Effector memory CD4-positive, alpha-beta T cell (primary cell): ENCODE measurements at regions not wholly inside any gene's neighbourhood (a gene's known extent, or its start where the extent isn't known, plus 50 kb on each side); places are given as distances from the start of the nearest gene placed in this dataset.
"Not testable (repeated sequence)": the region's sequence is repeated elsewhere in the genome, so short reads cannot be mapped to it uniquely, and the experiment has no call there.

Experiments used
- DNase-seq, 3 donors: peaks; one replicate each; pipeline ENCODE4 v3.0.0-alpha.2; 2020
- H3K27ac ChIP-seq: 2 replicates; pipeline ENCODE4 v1.7.0; 2013; ENCODE audit warnings: mild to moderate bottlenecking, low read length, moderate library complexity; ENCODE audit not compliant: insufficient read depth, poor library complexity, severe bottlenecking
- H3K27me3 ChIP-seq: replicated peaks from 2 replicates; pipeline ENCODE4 v1.7.0; 2013; ENCODE audit warnings: mild to moderate bottlenecking, low read length; ENCODE audit not compliant: insufficient read depth, control insufficient read depth, poor library complexity, severe bottlenecking
- H3K36me3 ChIP-seq: 2 replicates; pipeline ENCODE4 v1.7.0; 2013; ENCODE audit warnings: mild to moderate bottlenecking, low read length, moderate library complexity; ENCODE audit not compliant: control insufficient read depth, insufficient read depth
- H3K4me1 ChIP-seq: 2 replicates; pipeline ENCODE4 v1.7.0; 2013; ENCODE audit warnings: low read length, mild to moderate bottlenecking; ENCODE audit not compliant: control insufficient read depth, insufficient read depth, poor library complexity, severe bottlenecking
- H3K4me3 ChIP-seq: 2 replicates; pipeline ENCODE4 v1.7.0; 2013; ENCODE audit warnings: low read length, low read depth, mild to moderate bottlenecking; ENCODE audit not compliant: insufficient read depth, poor library complexity, severe bottlenecking
- H3K9me3 ChIP-seq: 2 replicates; pipeline ENCODE4 v1.7.0; 2013; ENCODE audit warnings: mild to moderate bottlenecking, low read length, moderate library complexity; ENCODE audit not compliant: control insufficient read depth

DNA sequence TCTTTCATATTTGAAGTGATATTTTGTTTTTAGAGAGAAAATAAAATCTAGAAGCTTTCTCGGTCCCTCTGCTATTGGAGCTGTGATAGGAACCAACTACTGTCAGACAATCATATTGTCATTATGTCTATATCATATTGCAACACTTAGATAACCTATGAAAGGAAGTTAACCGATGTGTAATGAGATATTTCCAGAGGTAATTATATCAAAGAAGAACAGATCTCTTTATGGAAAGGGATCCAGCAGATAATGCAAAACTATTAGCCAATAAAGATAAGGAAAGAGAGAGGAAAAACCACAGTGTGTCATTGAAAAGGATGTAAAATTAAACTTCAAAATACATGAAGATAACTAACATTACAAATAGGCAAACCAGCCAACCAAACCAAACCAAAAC, 529.1 kb upstream of the CCDC54 start:
- Histone ChIP-seq H3K4me3 (no peak overlapping the region), H3K4me1 (no peaks in the 10 kb centered on the region)

DNA sequence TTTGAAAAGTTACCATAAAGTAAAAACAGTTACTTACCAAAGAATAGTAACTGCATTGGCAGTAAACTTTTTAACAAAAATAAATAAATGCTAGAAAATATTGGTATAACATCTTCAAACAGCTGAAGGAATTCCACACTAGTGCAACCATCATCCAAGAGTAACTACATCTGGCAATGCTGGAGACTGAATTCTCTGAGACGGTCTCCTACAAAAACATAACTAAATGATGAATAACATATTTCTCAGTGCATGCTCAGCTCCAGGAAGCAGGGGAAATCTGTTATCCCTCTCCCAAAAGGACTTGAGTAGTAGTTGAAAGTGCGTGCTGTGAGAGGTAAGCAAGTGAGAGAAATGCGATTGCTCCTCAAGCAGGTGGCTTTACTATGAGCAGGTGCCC, 526.8 kb upstream of the CCDC54 start:
- H3K27me3 ChIP-seq = no peaks in the 10 kb centered on the region
- DNase-seq = no peak
- no peak overlapping the region for H3K4me3 ChIP-seq
- no peaks in the 10 kb centered on the region for H3K9me3 ChIP-seq
- no peaks in the 10 kb centered on the region for H3K4me1 ChIP-seq
- no peak overlapping the region for H3K27ac ChIP-seq
- no peaks in the 10 kb centered on the region for H3K36me3 ChIP-seq

More for the DNA sequence above, 529.1 kb upstream of the CCDC54 start:
- H3K36me3 ChIP-seq = no peaks in the 10 kb centered on the region
- no peaks in the 10 kb centered on the region for H3K9me3 ChIP-seq
- H3K27me3 ChIP-seq = no peaks in the 10 kb centered on the region
- DNase-seq = no peak
- no peak overlapping the region for H3K27ac ChIP-seq

DNA sequence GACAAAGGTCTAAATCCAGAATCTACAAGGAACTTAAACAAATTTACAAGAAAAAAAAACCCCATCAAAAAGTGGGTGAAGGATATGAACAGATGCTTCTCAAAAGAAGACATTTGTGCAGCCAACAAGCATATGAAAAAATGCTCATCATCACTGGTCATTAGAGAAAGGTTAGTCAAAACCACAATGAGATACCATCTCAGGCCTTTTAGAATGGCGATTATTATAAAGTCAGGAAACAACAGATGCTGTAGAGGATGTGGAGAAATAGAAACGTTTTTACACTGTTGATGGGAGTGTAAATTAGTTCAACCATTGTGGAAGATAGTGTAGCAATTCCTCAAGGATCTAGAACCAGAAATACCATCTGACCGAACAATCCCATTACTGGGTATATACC, 518.9 kb upstream of the CCDC54 start:
- H3K27ac ChIP-seq, H3K4me3 ChIP-seq, H3K9me3 ChIP-seq, DNase-seq, H3K27me3 ChIP-seq, H3K36me3 ChIP-seq, H3K4me1 ChIP-seq: not testable (repeated sequence)

DNA sequence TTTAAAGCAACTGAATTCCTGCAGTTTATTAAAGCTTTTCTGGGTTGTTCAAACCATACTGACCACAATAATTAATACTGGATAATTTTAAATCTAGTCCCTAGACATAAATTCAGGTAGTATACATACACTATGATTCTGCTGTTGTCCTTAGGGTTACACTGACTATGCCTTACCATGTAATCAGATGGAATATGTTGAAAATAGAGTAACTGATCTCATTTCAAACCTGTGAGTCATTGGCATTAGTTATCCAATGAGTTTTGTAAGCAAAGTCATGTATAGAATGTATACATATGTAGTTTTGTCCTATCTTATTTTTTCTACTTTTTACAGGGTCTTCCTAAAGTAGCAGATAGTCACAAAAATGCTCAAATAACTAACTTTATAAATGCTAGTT, 517.1 kb upstream of the CCDC54 start:
- no peaks in the 10 kb centered on the region for H3K4me1 ChIP-seq
- H3K27me3 ChIP-seq = no peaks in the 10 kb centered on the region
- H3K27ac ChIP-seq = no peak overlapping the region
- no peak overlapping the region for H3K4me3 ChIP-seq
- no peaks in the 10 kb centered on the region for H3K36me3 ChIP-seq
- H3K9me3 ChIP-seq = no peaks in the 10 kb centered on the region
- no peak for DNase-seq

DNA sequence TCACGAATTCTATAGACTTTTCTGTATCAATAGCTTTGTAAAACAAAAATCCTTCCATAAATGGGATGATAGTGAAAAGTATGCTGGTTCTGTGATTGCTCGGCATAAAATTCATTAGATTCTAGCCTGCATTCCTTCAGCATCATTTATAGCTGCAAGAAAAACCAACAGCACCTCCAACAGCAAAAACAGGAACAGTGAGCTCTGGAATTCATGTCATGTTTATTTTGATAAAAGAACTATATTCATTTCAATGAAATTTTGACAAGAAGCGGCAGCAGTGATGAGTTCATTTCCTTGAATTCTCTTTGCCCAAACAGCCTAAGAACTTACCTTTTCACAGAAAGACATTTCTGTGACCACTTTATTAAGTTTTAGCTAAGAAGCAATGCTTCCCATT, 515.2 kb upstream of the CCDC54 start:
- no peak overlapping the region for H3K4me3 ChIP-seq
- no peaks in the 10 kb centered on the region for H3K4me1 ChIP-seq
- H3K27ac ChIP-seq = no peak overlapping the region
- H3K36me3 ChIP-seq = no peaks in the 10 kb centered on the region
- no peak for DNase-seq
- no peaks in the 10 kb centered on the region for H3K9me3 ChIP-seq
- H3K27me3 ChIP-seq = no peaks in the 10 kb centered on the region

DNA sequence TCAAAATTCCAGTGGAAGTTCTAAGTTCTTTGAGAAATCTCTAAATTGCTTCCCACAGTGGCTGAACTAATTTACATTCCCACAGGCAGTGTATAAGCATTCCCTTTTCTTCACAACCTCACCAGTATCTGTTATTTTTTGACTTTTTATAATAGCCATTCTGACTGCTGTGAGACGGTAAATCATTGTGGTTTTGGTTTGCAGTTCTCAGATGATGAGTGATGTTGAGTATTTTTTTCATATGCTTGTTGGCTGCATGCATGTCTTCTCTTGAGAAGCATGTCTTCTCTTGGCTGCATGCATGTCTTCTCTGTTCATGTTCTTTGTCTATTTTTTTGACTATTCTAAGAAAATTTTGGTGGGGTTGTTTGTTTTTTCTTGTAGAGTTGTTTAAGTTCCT, 499.6 kb upstream of the CCDC54 start:
- Histone ChIP-seq H3K4me3 (no peak overlapping the region), H3K36me3 (no peaks in the 10 kb centered on the region)

DNA sequence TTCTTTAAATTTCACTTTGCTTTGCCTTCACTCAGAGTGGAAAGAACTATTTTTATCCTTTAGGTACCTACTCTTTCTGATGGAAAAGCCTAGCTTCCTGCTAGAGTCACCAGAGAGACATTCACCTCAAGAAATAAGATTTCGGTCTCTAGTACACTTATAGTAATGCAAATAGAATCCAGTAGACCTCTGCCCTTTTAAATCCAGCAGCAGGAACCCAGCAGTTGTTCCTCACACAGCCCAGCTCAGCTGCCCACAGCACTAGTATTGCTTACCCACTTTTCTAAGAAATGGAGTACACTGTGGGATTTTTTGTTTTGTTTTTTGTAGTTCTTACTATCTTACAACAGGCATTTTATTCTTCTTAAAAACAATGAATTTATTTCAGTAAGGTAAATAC, 497.0 kb upstream of the CCDC54 start:
- no peaks in the 10 kb centered on the region for H3K36me3 ChIP-seq
- H3K27me3 ChIP-seq = no peaks in the 10 kb centered on the region
- no peak overlapping the region for H3K27ac ChIP-seq
- no peak for DNase-seq
- H3K4me3 ChIP-seq = no peak overlapping the region
- H3K4me1 ChIP-seq = no peaks in the 10 kb centered on the region
- H3K9me3 ChIP-seq = no peaks in the 10 kb centered on the region

More for the DNA sequence above, 499.6 kb upstream of the CCDC54 start:
- Histone ChIP-seq H3K4me1 (no peaks in the 10 kb centered on the region), H3K9me3 (no peaks in the 10 kb centered on the region), H3K27me3 (no peaks in the 10 kb centered on the region), H3K27ac (no peak overlapping the region)
- DNase-seq = no peak

DNA sequence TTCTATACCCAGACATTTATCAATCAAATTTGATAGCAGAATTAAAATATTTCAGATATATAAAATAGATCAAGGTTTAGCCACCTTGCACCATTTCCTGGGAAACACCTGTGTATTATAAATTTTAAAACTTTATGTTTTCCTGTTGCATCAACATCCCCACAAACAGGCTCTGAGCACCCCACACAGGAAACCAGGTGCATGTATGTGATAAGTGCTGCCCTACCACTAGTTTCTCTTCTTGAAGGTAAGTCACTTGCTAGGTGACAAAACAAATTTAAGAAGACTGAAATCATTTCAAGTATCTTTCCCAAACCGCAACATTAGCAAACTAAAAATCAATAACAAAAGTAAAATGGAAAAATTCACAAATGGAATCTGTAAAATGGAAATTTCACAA, 496.1 kb upstream of the CCDC54 start:
- Histone ChIP-seq H3K4me3 (no peak overlapping the region), H3K36me3 (no peaks in the 10 kb centered on the region)

DNA sequence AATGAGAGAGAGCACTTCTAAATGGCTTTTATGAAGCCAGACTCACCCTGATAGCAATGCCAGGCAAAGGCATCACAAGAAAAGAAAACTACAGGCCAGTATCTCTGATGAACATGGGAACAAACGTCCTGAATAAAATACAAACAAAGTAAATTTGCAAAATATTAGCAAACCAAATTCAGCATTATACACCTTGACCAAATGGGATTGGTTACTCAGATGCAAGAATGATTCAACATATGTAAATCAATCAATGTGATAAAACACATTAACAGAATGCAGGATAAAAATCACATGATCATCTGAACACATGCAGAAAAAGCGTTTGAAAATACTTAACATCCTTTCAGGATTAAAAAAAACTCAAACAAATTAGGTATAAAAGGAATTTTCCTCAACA, 494.9 kb upstream of the CCDC54 start:
- H3K4me3 ChIP-seq = no peak overlapping the region
- no peaks in the 10 kb centered on the region for H3K4me1 ChIP-seq
- H3K27ac ChIP-seq = no peak overlapping the region
- no peaks in the 10 kb centered on the region for H3K9me3 ChIP-seq
- no peaks in the 10 kb centered on the region for H3K27me3 ChIP-seq
- no peaks in the 10 kb centered on the region for H3K36me3 ChIP-seq
- DNase-seq = no peak

More for the DNA sequence above, 496.1 kb upstream of the CCDC54 start:
- Histone ChIP-seq H3K4me1 (no peaks in the 10 kb centered on the region), H3K27ac (no peak overlapping the region), H3K27me3 (no peaks in the 10 kb centered on the region), H3K9me3 (no peaks in the 10 kb centered on the region)
- no peak for DNase-seq

DNA sequence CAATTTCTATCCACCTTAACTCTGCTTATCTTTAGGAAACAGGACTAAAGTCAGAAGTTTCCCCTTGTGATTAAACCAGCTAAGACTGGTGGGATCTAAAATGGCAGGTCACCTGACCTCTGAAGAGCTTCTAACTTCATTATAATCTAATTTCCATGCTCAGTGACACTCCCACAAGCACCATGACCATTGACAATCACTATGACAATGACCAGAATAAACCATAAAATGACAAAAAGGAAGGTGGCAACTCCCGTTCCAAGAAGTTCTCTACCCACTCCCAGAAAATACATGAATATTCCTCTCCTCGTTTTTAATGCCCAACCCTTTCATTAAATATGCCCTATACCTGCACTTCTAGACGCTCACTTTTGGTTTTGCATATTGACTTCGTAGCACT, 471.2 kb upstream of the CCDC54 start:
- no peaks in the 10 kb centered on the region for H3K9me3 ChIP-seq
- no peaks in the 10 kb centered on the region for H3K36me3 ChIP-seq
- H3K27me3 ChIP-seq = no peaks in the 10 kb centered on the region
- no peak for DNase-seq
- no peaks in the 10 kb centered on the region for H3K4me1 ChIP-seq
- H3K27ac ChIP-seq = no peak overlapping the region
- no peak overlapping the region for H3K4me3 ChIP-seq
